ENCODE measurements at regions not wholly inside any gene's neighbourhood (a gene's known extent, or its start where the extent isn't known, plus 50 kb on each side); places are given as distances from the start of the nearest gene placed in this dataset.
"Not testable (repeated sequence)": the region's sequence is repeated elsewhere in the genome, so short reads cannot be mapped to it uniquely, and the experiment has no call there.

DNA sequence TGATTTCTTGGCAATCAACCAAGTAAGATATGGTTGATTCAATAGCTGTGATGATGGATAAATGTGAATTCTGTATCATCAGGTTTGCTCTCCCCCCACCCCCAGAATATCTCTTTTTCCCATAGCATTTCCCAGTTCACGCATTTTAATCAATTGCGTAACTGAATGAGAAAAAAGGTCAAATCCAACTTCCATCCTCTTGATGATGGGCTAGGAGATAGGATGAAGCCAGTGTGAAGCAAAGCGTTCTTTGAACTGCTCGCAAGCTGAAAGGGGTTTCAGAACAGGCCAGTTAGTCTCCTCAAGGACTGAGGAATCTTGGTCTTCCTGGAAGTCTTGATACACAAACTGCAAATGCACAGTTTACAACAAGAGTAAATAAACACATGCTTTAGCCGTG is 94.5 kb upstream of the ARMC3 start:
- TF ChIP-seq, protein P1, sequence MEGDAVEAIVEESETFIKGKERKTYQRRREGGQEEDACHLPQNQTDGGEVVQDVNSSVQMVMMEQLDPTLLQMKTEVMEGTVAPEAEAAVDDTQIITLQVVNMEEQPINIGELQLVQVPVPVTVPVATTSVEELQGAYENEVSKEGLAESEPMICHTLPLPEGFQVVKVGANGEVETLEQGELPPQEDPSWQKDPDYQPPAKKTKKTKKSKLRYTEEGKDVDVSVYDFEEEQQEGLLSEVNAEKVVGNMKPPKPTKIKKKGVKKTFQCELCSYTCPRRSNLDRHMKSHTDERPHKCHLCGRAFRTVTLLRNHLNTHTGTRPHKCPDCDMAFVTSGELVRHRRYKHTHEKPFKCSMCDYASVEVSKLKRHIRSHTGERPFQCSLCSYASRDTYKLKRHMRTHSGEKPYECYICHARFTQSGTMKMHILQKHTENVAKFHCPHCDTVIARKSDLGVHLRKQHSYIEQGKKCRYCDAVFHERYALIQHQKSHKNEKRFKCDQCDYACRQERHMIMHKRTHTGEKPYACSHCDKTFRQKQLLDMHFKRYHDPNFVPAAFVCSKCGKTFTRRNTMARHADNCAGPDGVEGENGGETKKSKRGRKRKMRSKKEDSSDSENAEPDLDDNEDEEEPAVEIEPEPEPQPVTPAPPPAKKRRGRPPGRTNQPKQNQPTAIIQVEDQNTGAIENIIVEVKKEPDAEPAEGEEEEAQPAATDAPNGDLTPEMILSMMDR (IDR thresholded peaks at IDR 0.05; ENCODE audit: insufficient read depth, low read length, severe bottlenecking), result no peak
- H3K27me3 ChIP-seq (ENCODE audit: control insufficient read depth, insufficient read depth, low read length), result no peaks in the 10 kb centered on the region
- no peak for FAIRE-seq
- H3K36me3 ChIP-seq (ENCODE audit: control insufficient read depth, insufficient read depth, low read length), result no peaks in the 10 kb centered on the region
- no peak for DNase-seq (ENCODE audit: low read depth)
- H3K4me3 ChIP-seq (ENCODE audit: low read depth, low read length), result no peak overlapping the region

DNA sequence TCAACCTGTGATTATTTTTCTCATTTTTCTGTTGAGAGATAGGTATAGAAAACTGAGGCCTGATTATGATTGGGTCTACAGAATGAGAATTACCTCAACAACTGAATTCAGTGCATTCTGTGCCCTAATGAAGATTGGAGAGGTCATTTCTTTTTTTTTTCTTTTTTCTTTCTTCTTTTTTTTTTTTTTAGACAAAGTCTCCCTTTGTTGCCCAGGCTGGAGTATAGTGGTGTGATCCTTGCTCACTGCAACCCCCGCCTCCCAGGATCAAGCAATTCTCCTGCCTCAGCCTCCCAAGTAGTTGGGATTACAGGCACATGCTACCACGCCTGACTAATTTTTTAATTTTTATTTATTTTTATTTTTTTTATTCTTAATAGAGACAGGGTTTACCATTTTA is 95.0 kb upstream of the ARMC3 start:
- H3K4me3 ChIP-seq (ENCODE audit: low read depth, low read length), result no peak overlapping the region
- FAIRE-seq, result no peak

DNA sequence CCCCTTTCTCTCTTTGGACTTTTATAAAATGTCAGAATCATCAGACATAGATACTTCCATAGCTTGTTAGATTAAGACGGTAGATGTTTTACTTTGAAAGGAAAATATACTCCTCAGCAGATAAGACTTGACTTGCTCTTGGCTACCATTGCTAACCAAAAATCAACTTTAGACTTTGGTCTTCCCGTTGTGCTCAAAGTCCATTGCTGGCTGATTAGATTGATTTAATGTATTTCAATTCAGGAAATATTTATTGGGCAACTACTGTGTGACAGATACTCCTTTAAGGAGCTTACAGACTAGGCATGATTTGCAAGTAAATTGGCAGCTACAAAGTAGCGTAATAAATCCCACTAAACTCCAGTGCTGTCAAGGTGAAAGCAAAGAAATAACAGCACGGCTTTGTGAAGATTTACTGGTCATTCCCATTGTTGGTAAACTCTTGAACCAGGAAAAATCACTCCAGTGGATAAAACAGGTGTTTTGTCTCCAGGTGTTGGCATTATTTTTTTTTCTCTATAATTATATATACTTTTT is 95.7 kb upstream of the ARMC3 start:
- Histone ChIP-seq H3K36me3 (ENCODE audit: control insufficient read depth, insufficient read depth, low read length) (no peaks in the 10 kb centered on the region), H3K27me3 (ENCODE audit: control insufficient read depth, insufficient read depth, low read length) (no peaks in the 10 kb centered on the region), H3K4me3 (ENCODE audit: low read depth, low read length) (no peak overlapping the region)
- FAIRE-seq (no peak), DNase-seq (ENCODE audit: low read depth) (no peak)
- TF ChIP-seq, protein P1 (IDR thresholded peaks at IDR 0.05; ENCODE audit: insufficient read depth, low read length, severe bottlenecking), result no peak

More for the DNA sequence above, 95.0 kb upstream of the ARMC3 start:
- no peak for DNase-seq (ENCODE audit: low read depth)
- no peaks in the 10 kb centered on the region for H3K27me3 ChIP-seq (ENCODE audit: control insufficient read depth, insufficient read depth, low read length)
- no peaks in the 10 kb centered on the region for H3K36me3 ChIP-seq (ENCODE audit: control insufficient read depth, insufficient read depth, low read length)
- TF ChIP-seq, protein P1 (IDR thresholded peaks at IDR 0.05; ENCODE audit: insufficient read depth, low read length, severe bottlenecking), result no peak

DNA sequence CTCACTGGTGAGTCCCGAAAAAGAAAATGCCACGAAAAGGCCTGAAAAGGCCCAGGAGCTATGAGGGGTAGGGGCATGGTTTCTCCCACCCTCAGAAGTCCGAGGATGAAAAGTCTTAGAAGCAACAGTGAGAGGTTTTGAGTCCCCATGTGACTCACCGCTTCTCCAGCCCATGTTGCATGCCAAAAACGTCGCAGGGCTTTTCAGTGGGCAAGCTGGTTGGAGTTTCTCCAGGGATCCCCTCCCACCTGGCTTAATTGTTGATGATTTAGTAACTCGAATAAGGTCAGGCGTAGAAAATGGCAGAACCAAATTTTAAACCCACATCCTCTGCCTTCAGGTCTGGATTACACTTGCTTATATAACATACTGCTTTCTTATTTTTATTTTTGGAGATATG is 96.3 kb upstream of the ARMC3 start:
- TF ChIP-seq, protein P1 (IDR thresholded peaks at IDR 0.05; ENCODE audit: insufficient read depth, low read length, severe bottlenecking), result no peak
- Histone ChIP-seq H3K36me3 (ENCODE audit: control insufficient read depth, insufficient read depth, low read length) (no peaks in the 10 kb centered on the region), H3K4me3 (ENCODE audit: low read depth, low read length) (no peak overlapping the region), H3K27me3 (ENCODE audit: control insufficient read depth, insufficient read depth, low read length) (no peaks in the 10 kb centered on the region)
- FAIRE-seq (no peak), DNase-seq (ENCODE audit: low read depth) (no peak)

DNA sequence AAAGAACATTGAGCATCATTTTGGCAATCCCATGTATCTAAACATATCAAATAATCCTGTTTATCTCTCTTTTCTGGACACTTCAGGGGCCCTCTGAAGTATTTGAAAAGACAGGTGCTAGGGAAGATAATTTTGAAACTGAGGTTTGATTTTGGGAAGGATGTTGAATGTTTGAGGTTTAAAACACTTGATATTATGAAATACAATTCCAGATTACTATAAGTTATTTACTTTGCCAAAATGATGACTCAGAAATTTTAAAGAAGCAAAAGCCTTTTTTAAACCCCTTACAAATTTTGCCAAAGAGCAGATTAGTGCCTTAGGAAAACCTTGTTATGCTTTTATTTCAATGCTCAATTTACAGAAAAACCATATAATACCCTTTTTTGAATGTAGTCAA is 99.1 kb upstream of the ARMC3 start:
- not testable (repeated sequence) for DNase-seq (ENCODE audit: low read depth); H3K4me3 ChIP-seq (ENCODE audit: low read depth, low read length); FAIRE-seq; H3K27me3 ChIP-seq (ENCODE audit: control insufficient read depth, insufficient read depth, low read length); H3K36me3 ChIP-seq (ENCODE audit: control insufficient read depth, insufficient read depth, low read length)

DNA sequence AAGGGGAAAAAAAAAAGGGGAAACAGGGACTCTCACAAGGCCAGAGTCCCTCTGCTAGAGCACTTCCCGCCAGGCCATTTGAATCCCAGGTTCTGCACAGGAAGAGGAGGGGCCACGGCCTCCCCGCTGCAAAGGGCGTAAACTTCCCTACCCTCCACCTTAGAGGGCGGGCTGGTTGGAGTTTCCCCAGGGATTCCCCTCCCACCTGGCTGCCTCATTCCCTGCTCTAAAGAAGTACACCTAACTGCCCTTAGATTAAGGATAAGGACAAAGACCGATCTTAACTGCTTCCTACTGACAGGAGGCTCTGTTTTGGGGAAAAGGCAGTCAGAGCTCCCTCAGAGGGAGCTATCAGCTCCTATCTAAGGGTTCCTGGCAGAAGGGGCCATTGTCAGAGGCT is 102.0 kb upstream of the ARMC3 start:
- no peak for FAIRE-seq
- Histone ChIP-seq H3K36me3 (ENCODE audit: control insufficient read depth, insufficient read depth, low read length) (no peaks in the 10 kb centered on the region), H3K27me3 (ENCODE audit: control insufficient read depth, insufficient read depth, low read length) (no peaks in the 10 kb centered on the region), H3K4me3 (ENCODE audit: low read depth, low read length) (no peak overlapping the region)
- TF ChIP-seq, protein P1 (IDR thresholded peaks at IDR 0.05; ENCODE audit: insufficient read depth, low read length, severe bottlenecking), result no peak
- no peak for DNase-seq (ENCODE audit: low read depth)

Measured in bronchial epithelial cell (primary cell).